Heart right ventricle (tissue), 16 donors: ENCODE measurements at regions not wholly inside any gene's neighbourhood (a gene's known extent, or its start where the extent isn't known, plus 50 kb on each side); places are given as distances from the start of the nearest gene placed in this dataset.

Source experiments
- ATAC-seq, 8 donors: fragments of 200-7000 bp; cut with Tn5 transposase; one replicate each; pipeline ENCODE4 v1.9.1; 2020; ENCODE audit warnings: mild to moderate bottlenecking in 8 of 8, moderate library complexity in 8 of 8, moderate number of reproducible peaks in 1 of 8
- DNase-seq, 2 donors: peaks; one replicate each; pipeline ENCODE4 v3.0.0-alpha.2; 2020
- H3K27ac ChIP-seq, 10 donors: fragments of 200-600 bp; sonication (generic) in 2 of 10; one replicate each; pipeline versions ENCODE4 v1.5.0 to v1.8.0; 2020 to 2022; ENCODE audit warnings: mild to moderate bottlenecking in 3 of 10
- H3K27me3 ChIP-seq, 7 donors: fragments of 200-600 bp; one replicate each; pipeline ENCODE4 v1.8.0; 2021 to 2022; ENCODE audit warnings: mild to moderate bottlenecking in 2 of 7
- H3K36me3 ChIP-seq, 9 donors: fragments of 200-600 bp; sonication (generic) in 1 of 9; one replicate each; pipeline versions ENCODE4 v1.5.0 to v1.8.0; 2020 to 2022; ENCODE audit warnings: mild to moderate bottlenecking in 2 of 9
- H3K4me1 ChIP-seq, 9 donors: fragments of 200-600 bp; sonication (generic) in 1 of 9; one replicate each; pipeline versions ENCODE4 v1.5.0 to v1.8.0; 2020 to 2022; ENCODE audit warnings: mild to moderate bottlenecking in 4 of 9
- H3K4me3 ChIP-seq, 10 donors: fragments of 200-600 bp; sonication (generic) in 2 of 10; one replicate each; pipeline versions ENCODE4 v1.5.0 to v1.8.0; 2020 to 2022; ENCODE audit warnings: mild to moderate bottlenecking in 7 of 10, moderate library complexity in 2 of 10
- H3K9me3 ChIP-seq, 11 donors: fragments of 200-600 bp in 10 of 11; sonication (generic) in 2 of 11; one replicate each; pipeline versions ENCODE4 v1.5.0 to v1.8.0; 2013 to 2022; ENCODE audit warnings: mild to moderate bottlenecking in 2 of 11, control low read depth in 1 of 11, moderate library complexity in 1 of 11
- WGBS, 2 donors: extraction: QIAGEN DNeasy Blood & Tissue Kit; methylation state at CpG; one replicate each; pipeline ENCODE4 v1.1.7; 2013; ENCODE audit warnings: inconsistent platforms in 1 of 2; 5-methylcytosine and 5-hydroxymethylcytosine counted together
- intact Hi-C, 10 donors: fragments of 100-400 bp; cut with DNase I; formaldehyde crosslinking; loops; one replicate each; pipeline versions ENCODE4 v1.11.1 to v1.14.2; 2022
- TF ChIP-seq, protein P1 (sequence below), 9 donors: fragments of 200-600 bp; sonication (generic) in 2 of 9; IDR thresholded peaks; one replicate each; pipeline versions ENCODE4 v1.5.0 to v1.8.0; 2021 to 2022; ENCODE audit warnings: antibody characterized with exemption in 9 of 9, mild to moderate bottlenecking in 5 of 9, moderate library complexity in 1 of 9
- donor health status: Arrhythmogenic right ventricular cardiomyopathy.
- donor health status: ischemic (EF 13 %, LVEDD 7.1; RV severe dilation, severe dysfunction).
- donor health status: healthy with polysubstance abuse.
- donor health status: DM: no; HTN: yes; CAD: no.
- donor health status: DM: no; HTN: no; CAD: no.
- donor health status: ischemic (EF 25% LVEDD 6.9; RV normal size, moderate dysfunction).
- donor health status: ischemic (EF 25% LVEDD 5.7; RV mildly dilated, moderate dysfunction).
- donor health status: healthy.
- donor health status: DM: yes; HTN: yes; CAD: no.
- donor health status: Ischemic cardiomyopathy.
- donor health status: ischemic (EF 35%, LVEDD 5.7; RV mildly dilated, moderate dysfunction).
- donor health status: nonischemic (EF 11% LVEDD 7.7; RV severe dilation, severe dysfunction).
- donor health status: DM: yes; HTN: yes; CAD: no.
- donor health status: PGD.
- donor health status: ischemic (EF 29% LVEDD 5.4; RV normal size, mild dysfunction).
- donor health status: nonischemic (EF 23%, LVEDD 6.1; RV moderate dilation, normal function).

DNA sequence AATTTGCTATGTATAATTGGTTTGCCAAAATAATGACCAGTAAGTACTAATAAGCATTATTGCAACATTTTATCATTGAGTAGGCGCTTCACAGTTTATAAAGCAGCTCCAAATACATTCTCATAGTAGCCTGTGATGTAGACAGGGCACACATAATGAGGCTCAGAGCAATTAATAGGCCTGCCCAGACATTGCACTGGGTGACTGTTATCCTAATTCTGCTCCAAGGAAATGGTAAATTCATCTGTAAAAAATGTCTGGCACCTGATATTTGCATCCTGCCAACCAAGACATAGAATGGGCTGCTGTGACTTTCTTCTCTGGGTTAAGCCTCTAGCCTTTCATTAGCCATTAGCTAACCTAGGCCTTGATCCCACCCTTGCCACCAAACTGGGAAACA, 97.6 kb downstream of the SEM1 start:
- ATAC-seq (no peak), DNase-seq (no peak)
- intact Hi-C loops = no loop called here
- WGBS, 2 donors = 90 to 95% methylated on average over 1 of the region's 1 CpG
- Histone ChIP-seq H3K4me3 (no peak overlapping the region), H3K9me3 (peaks cover 0 to 35% (median 6%) of the 10 kb centered on the region in 11 donors), H3K27me3 (no peaks in the 10 kb centered on the region), H3K4me1 (no peaks in the 10 kb centered on the region), H3K36me3 (no peaks in the 10 kb centered on the region), H3K27ac (no peak overlapping the region)
- TF ChIP-seq, protein P1, sequence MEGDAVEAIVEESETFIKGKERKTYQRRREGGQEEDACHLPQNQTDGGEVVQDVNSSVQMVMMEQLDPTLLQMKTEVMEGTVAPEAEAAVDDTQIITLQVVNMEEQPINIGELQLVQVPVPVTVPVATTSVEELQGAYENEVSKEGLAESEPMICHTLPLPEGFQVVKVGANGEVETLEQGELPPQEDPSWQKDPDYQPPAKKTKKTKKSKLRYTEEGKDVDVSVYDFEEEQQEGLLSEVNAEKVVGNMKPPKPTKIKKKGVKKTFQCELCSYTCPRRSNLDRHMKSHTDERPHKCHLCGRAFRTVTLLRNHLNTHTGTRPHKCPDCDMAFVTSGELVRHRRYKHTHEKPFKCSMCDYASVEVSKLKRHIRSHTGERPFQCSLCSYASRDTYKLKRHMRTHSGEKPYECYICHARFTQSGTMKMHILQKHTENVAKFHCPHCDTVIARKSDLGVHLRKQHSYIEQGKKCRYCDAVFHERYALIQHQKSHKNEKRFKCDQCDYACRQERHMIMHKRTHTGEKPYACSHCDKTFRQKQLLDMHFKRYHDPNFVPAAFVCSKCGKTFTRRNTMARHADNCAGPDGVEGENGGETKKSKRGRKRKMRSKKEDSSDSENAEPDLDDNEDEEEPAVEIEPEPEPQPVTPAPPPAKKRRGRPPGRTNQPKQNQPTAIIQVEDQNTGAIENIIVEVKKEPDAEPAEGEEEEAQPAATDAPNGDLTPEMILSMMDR (IDR thresholded peaks at IDR 0.05) = no peak

DNA sequence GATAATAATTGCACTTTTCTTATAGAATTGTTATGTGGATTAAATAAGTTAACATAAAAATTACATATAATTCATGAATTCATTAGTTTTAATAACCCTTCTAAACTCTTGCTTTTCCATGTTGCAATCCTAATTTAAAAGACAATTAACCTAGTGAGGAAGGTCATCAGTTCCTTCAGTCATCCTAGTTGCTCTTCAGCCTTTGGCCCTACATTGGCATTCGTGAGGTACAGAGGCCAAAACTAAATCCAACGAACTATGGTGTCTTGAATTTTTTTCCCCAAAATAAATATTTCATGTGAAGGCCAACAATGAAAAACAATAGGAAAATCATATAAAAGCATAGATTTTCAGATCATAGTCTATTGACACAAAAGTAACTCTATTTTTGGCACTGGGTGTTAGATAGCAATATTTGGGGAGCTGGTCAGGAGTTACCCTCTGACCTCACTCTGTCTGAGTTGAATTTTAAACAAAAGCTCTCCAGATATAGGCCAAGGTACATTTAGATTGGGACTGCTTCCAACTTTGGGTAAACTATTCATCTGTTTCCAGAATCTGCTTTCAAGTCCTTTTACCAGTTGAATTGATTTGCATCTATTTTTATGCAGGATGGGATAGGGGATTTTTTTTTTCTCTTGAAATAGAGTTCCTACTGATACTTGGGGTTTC, 104.5 kb downstream of the SEM1 start:
- H3K36me3 ChIP-seq = no peaks in the 10 kb centered on the region
- H3K9me3 ChIP-seq = peaks cover 0 to 5% (median 0%) of the 10 kb centered on the region in 11 donors
- H3K4me1 ChIP-seq = no peaks in the 10 kb centered on the region
- H3K27me3 ChIP-seq = no peaks in the 10 kb centered on the region
- no peak overlapping the region for H3K27ac ChIP-seq
- ATAC-seq = no peak
- intact Hi-C loops = no loop called here
- TF ChIP-seq, protein P1 (IDR thresholded peaks at IDR 0.05) = no peak
- DNase-seq = no peak
- no peak overlapping the region for H3K4me3 ChIP-seq
- WGBS, 2 donors = 89 to 91% methylated on average over 2 of the region's 2 CpGs

DNA sequence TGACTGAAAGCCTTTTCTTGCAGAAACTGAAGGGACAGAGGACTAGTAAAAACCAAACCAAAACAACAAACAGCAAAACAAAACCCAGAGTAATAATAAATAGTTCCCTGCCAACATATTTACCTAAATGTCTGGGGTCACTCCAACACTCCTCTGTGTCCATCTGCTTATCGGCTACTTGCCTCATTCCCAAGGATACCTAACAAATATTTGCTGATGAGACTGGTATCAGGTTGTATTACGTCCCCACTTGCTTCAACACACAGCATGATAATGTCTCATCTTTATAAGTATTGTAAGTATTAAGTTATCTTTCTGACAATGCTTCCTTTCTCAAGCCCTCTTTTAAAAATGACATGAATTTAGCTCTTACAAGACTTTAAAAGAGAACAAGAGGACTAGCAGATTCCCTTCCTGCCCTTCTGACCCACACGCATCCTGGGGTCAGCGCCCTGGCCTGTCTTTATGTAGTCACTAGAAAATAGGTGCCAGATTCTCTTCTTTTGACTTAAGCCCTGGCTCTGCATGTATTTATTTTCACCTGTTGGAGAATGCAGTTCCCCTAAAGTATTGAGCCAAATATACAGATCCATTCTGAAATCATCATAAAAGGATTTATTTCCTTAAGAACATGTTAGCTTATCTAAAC, 110.2 kb downstream of the SEM1 start:
- Histone ChIP-seq H3K36me3 (no peaks in the 10 kb centered on the region), H3K27ac (no peak overlapping the region), H3K4me3 (no peak overlapping the region), H3K27me3 (no peaks in the 10 kb centered on the region), H3K9me3 (no peaks in the 10 kb centered on the region), H3K4me1 (peaks cover 0 to 4% (median 0%) of the 10 kb centered on the region in 9 donors)
- intact Hi-C loops = no loop called here
- TF ChIP-seq, protein P1 (IDR thresholded peaks at IDR 0.05) = no peak
- ATAC-seq (no peak), DNase-seq (no peak)
- 42 to 53% methylated on average over 4 of the region's 4 CpGs for WGBS, 2 donors

GRCh38 chr7:96598421-96598820, 111.2 kb downstream of the SEM1 start:
- ATAC-seq (no peak), DNase-seq (no peak)
- WGBS, 2 donors = 58 to 74% methylated on average over 1 of the region's 1 CpG
- no peaks in the 10 kb centered on the region for H3K36me3 ChIP-seq
- no peaks in the 10 kb centered on the region for H3K27me3 ChIP-seq
- no peak overlapping the region for H3K4me3 ChIP-seq
- no peaks in the 10 kb centered on the region for H3K9me3 ChIP-seq
- TF ChIP-seq, protein P1 (IDR thresholded peaks at IDR 0.05) = no peak
- no peak overlapping the region for H3K27ac ChIP-seq
- intact Hi-C loops = no loop called here
- peaks cover 0 to 4% (median 0%) of the 10 kb centered on the region in 9 donors for H3K4me1 ChIP-seq
